Activated gamma-delta T cell treated with Interleukin-2 at 50 U/mL for 16 hours (primary cell): ENCODE measurements at regions not wholly inside any gene's neighbourhood (a gene's known extent, or its start where the extent isn't known, plus 50 kb on each side); places are given as distances from the start of the nearest gene placed in this dataset.
"Not testable (repeated sequence)": the region's sequence is repeated elsewhere in the genome, so short reads cannot be mapped to it uniquely, and the experiment has no call there.

Experiments
- DNase-seq: peaks from one replicate; pipeline ENCODE4 v3.0.0-alpha.2; 2020

DNA sequence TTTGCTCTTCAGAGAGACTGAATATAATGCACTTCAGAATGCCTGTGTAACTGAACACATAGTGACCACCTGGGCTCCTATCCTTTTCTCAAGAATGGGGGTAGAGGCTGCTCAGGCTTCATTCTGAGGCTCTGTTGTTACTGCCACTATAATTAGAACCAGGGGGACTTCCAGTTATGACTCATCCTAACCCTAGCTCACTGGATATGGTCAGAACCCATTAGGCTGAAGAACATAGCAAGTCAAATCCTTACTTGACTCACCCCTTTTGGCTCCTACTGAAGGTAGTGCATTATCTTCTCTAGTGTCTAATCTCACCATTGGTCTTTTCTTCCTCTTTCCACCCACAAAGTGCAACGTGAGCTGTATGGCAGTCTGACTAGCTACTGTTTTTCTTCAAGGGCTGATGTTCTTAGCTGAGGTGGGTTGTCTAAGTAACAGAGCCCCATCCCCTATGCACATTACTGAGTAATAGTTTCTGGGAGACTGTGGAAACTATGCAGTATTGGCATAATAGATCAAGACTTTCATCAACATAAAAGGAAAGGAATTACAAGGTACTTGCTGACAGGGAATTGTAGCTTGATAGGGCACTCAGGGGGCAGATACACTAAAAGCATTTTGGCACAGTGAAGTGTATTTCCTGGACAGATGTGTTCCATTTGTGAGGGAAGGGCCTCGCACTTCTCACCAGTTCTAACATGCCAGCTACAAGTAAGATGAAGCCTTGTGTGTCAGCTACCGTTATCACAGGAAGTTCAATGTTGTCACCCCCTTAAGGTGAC lies 431.0 kb upstream of the MEF2C start:
- no peak for DNase-seq

DNA sequence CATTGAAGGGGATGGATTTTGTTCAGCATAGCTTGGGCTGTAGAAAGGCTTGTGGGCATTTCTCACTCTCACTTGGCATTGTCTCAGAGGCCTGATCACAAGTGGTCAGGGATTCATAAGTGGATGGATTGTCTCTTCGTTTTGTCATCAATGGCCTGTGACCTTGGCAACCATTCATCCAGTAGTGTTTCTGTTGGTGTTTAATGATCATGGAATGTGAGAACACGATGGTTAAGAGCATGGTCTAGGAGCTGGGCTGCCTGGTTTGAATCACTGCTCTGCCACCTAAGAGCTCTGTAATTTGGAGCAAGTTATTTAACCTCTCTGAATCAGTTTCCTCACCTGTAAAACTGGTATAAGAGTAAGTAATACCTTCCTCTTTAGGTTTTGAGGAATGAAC lies 430.1 kb upstream of the MEF2C start:
- DNase-seq: no peak

DNA sequence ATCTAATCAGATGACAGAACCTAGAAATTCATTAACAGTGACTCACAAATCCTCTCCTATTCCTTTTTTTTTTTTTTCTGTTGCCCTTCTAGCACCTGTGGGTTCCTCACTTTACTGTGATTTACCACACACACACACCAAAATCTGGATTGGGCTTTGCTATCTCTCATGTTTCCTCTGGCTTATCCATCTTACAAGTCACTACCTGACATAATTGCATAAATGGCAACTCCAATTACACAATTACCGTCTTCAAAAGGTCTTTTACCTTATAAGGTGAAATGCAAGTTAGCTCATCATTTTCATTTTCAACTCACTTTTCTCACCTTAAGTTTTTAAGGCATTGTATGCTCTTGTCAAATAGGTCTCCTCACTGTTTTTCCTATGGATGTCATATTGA lies 426.3 kb upstream of the MEF2C start:
- no peak for DNase-seq

- no peak for DNase-seq
Measured at GRCh38 chr5:89308606-89309040, 425.6 kb upstream of the MEF2C start.

DNA sequence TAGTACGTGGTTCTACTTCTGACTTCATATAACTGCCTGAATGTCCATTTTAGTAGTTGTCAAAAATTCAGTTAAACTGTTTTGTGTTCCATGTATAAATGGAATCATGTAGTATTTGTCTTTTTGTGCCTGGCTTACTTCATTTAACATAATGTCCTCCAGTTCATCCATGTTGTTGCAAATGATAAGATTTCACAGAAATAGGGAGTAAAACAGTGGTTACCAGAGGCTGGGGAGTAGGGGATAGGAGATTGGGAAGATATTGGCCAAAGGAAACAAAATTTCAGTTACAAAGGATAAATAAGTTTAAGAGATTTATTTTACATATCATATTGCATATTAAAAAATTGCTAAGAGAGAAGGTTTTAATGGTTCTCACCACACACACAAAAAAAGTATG lies 425.0 kb upstream of the MEF2C start:
- DNase-seq: no peak

DNA sequence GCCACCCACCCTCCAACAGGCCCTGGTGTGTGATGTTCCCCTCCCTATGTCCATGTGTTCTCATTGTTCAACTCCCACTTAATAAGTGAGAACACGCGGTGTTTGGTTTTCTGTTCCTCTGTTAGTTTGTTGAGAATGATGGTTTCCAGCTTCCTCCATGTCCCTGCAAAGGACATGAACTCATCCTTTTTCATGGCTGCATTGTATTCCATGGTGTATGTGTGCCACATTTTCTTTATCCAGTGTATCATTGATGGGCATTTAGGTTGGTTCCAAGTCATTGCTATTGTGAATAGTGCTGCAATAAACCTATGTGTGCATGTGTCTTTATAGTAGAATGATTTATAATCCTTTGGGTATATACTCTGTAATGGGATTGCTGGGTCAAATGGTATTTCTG lies 424.2 kb upstream of the MEF2C start:
- DNase-seq: not testable (repeated sequence)

DNA sequence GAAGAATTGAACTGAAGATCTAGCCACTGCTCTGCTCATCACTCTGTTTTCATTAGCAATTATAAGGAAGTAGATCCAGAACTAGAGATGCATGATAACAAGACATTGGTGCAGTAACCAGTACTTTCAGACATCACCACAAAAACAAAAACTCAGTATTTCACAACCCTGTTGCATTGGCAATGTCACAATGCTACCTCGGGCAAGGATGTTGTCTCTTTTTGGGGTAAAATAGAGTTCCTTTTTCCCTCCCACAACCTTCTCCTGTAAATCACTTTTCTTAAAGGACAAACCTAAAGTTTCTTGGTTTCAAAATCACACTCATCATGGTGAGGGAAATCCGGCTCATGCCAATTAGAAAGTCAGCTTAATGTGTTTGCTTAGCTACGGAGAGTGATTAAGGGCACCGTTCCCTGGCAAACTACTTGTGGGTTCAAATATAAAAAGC lies 420.1 kb upstream of the MEF2C start:
- no peak for DNase-seq

DNA sequence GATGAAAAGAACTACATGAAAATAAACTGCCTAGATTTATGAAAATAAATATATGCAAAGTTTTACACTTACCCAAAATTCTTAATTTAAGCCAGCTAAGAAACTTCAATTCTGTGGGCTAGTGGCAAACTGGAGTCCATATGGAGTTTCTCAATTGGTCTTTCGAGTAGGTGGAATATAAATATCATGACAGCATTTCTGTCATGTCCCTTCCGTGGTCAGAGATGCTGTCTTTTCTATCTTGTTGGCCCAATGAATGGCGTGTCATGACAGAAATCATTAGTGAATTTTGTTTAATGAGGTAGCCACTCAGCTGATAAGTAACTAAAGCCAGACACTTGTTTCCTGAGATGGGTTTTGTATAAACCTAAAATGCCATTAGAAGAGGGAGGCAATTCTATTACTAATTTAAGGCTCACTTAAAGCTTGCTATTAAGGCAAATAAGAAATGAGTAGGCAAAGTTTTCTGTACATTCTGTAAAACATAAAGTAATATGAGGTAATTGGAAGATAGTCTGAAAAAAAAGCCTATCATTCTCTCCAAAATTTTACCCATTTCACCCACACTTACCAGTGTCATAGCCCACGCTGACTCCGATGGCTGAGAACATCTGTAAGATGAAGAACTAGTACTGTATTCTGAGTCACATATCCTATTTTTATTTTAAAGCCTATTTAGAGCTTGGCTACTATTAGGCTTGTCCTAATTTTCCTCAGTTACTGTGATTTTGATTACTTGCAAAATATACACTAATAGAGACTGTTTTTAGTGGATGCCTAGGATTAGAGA lies 419.3 kb upstream of the MEF2C start:
- DNase-seq: no peak

GRCh38 chr5:89301321-89302025 lies 418.5 kb upstream of the MEF2C start:
- no peak for DNase-seq

DNA sequence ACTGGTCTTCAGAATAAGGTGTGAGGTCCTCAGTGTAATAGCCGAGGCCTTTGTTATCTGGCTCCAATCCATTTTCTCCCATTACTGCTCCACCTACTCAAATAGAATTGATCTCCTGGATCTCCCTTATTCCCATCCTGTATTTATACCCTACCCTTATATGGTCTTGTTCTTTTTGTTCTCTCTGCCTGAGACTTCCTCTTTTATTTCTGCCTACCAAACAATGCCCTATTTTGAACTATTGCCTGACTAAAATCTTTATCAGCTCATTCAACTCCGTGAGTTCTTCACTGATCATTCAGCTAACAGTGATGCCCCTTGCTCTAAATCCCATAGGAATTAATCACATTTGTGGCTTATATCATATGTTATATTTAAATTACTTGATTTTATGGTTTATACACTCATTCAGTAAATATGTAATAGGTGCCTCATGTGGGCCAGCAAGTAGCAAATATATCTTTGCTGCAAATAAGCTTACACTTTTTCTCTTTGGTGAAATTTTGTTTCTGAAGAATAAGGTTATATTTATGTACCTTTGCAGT lies 417.5 kb upstream of the MEF2C start:
- DNase-seq: no peak

- no peak for DNase-seq
Measured at GRCh38 chr5:89299998-89300397, 417.0 kb upstream of the MEF2C start.

- no peak for DNase-seq
Measured at GRCh38 chr5:89297066-89297465, 414.1 kb upstream of the MEF2C start.

GRCh38 chr5:89293810-89294209 lies 410.8 kb upstream of the MEF2C start:
- no peak for DNase-seq

- DNase-seq: no peak
Measured at GRCh38 chr5:89292487-89292886, 409.5 kb upstream of the MEF2C start.

- DNase-seq: no peak
Measured at GRCh38 chr5:89289604-89290003, 406.6 kb upstream of the MEF2C start.

DNA sequence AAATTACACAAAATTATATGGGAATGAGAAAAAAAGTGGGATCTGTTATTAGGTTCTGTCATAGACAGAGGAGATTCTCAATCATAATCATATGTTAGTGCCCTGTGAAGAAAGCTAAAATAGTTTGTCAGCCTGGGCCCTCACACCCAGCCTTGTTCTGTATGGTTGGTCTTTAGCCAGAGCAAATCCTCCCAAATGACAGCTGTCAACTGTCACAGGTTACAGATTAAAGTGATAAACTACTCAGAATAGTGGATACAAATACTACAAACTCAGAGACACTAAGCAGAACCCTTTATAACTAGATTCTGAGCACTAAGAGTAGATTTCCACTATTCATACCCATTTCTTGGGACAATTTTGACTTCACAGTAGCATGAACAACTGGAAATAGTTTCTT lies 405.0 kb upstream of the MEF2C start:
- DNase-seq: no peak

DNA sequence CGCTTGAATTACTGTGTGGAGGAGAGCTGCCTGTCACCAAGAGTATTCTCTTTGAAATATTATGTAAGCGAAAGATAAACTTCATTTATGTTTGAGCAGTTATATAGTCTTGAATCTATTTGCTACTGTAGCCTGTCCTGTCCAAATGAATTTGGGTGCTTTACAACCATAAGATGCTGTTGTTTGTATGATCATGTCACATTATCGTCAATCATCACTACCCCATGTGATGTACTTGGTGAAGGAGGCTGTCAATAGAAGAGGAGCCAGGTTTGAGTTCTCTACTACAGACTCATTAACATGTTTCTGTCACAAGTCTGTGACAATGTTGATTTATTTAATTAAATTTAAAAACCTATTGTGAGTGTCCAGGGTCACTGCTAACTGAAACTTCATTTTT lies 403.3 kb upstream of the MEF2C start:
- no peak for DNase-seq

DNA sequence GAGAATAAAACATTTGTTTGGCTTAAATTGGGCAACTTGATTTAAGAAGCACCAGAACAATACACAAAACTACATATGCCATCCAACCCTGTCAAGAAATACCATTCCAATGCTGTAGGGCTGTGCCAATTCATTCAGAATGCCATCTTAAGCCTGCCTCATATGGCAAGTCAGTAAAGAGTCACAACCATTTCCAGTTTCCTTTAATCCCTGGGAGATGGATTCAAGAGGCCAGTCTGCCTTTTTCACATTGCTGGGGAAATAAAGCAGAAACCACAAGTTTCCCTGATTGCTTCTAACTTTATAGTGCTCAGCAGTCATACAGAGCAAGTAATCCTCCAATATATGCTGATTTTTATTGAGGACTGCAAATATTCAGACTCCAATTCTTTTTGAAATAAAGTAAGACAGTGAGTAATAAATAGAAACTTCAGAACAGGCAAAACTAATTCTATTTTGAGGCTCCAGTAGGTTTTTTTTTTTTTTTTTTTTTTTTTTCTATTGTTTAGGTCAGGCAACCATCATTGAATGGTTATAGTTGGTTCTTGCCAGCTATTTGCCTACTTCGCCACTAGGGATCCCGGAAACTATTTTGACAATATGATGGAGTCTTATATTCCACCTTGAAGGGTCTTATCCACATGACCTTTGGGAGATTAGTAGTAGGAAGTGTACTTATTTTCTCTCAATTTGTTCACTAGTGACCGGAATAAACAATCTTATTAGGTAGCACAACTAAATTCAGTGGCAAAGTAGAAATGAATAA lies 400.9 kb upstream of the MEF2C start:
- no peak for DNase-seq

GRCh38 chr5:89282554-89283510 lies 399.8 kb upstream of the MEF2C start:
- DNase-seq: no peak

DNA sequence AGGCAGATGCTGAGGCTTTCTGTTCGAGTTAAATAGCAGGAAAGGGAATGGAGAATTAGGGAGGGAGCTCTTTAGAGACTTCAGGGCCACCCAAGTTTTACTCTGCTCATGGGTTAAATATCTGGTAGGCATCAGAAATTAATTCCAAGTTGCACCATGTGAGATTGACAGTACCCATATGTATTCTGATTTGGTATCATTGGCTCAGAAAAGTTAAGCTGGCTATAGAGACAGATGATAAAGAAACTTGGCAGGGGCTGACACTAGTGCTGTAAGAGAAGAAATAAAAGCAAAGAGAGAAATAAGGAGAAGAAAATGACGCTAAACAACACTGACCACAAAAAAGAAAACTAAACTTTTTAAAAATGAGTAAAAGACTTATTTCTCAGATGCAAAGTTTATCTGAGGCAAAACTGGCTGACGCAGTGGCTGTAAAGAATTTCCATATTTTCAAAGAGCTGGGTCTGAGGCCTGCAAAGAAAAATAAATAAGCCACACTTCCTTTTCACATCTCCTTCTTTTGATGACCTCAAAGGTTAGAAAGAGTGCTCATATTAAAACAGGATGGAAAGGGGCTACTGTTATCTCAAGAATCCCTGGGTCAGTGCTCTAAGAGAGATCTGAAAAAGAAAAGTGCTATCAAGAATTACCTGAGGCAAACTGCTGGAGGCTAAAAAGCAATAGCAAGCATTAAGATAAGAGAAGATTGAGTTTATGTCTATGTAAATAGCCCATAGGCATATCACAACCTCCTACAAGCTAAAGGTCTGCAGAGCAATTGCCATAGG lies 399.0 kb upstream of the MEF2C start:
- DNase-seq: no peak

- DNase-seq: no peak
Measured at GRCh38 chr5:89281211-89281610, 398.2 kb upstream of the MEF2C start.
